ENCODE measurements at regions not wholly inside any gene's neighbourhood (a gene's known extent, or its start where the extent isn't known, plus 50 kb on each side); places are given as distances from the start of the nearest gene placed in this dataset.

DNA sequence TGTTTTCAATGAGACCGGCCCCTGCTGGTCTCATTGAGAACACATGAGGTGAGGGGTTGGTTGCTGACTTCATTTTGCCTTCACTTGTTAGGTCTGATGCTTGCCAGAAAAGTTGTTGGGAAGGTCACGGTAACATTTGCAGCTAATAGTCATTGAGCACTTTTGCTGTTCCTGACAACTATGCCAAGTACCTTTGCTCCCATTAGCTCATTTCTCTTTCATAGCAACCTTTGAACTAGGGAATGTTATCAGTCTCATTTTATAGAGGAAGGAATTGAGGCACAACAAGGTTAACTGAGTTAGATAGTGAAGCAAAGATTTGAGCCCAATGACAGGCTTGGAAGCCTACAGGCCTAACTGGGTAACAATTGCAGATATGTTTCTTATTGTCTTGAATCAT is 195.4 kb upstream of the LARGE1 start (continued):
- no peak for TF ChIP-seq SOX15 (CRISPR knock-in tag; IDR thresholded peaks at IDR 0.05)

DNA sequence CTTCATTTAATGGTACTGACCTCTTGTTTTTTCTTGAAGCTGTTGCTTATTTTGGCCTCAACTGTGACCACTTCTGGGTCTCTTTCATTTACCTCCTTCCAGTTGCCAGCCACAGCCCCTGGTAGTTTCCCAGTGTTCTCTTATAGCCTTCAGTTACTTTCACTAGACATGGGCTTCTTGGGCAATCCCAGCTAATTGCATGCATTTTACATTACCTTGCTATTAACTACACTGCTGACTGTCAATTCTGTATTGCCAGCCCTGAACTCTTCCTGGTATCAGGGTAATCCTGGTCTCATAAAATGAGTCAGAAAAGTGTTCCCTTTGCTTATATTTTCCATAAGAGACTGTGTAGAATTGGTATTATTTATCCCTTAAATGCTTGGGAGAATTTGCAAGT is 195.8 kb upstream of the LARGE1 start:
- TF ChIP-seq, protein P1, sequence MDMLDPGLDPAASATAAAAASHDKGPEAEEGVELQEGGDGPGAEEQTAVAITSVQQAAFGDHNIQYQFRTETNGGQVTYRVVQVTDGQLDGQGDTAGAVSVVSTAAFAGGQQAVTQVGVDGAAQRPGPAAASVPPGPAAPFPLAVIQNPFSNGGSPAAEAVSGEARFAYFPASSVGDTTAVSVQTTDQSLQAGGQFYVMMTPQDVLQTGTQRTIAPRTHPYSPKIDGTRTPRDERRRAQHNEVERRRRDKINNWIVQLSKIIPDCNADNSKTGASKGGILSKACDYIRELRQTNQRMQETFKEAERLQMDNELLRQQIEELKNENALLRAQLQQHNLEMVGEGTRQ (CRISPR knock-in tag; IDR thresholded peaks at IDR 0.05), result no peak
- no peak for TF ChIP-seq ATF2 (CRISPR knock-in tag; IDR thresholded peaks at IDR 0.05; ENCODE audit: borderline replicate concordance, low read depth)
- TF ChIP-seq IRF2 (CRISPR knock-in tag; IDR thresholded peaks at IDR 0.05; ENCODE audit: borderline replicate concordance, low read depth), result no peak
- TF ChIP-seq ZBTB43 (CRISPR knock-in tag; IDR thresholded peaks at IDR 0.05), result no peak
- TF ChIP-seq ESRRA (CRISPR knock-in tag; IDR thresholded peaks at IDR 0.05; ENCODE audit: borderline replicate concordance), result no peak
- TF ChIP-seq ZNF425 (CRISPR knock-in tag; conservative IDR thresholded peaks at IDR 0.05), result no peak
- TF ChIP-seq PREB (CRISPR knock-in tag; IDR thresholded peaks at IDR 0.05; ENCODE audit: borderline replicate concordance), result no peak
- no peak for TF ChIP-seq TEAD4 (CRISPR knock-in tag; IDR thresholded peaks at IDR 0.05)
- no peak for TF ChIP-seq ZNF532 (CRISPR knock-in tag; IDR thresholded peaks at IDR 0.05; ENCODE audit: borderline replicate concordance)
- ChIA-PET POLR2A (no interaction called here), CTCF (interaction anchor here (0.7 kb wide), 1 partner anchor 10 kb away, joined by 3 read pairs; no protein-coding TSS in a partner anchor)
- no peak overlapping the region for H3K27ac Mint-ChIP-seq
- peaks cover 10% of the 10 kb centered on the region for H3K9me3 Mint-ChIP-seq
- peaks cover 3% of the 10 kb centered on the region for H3K4me1 Mint-ChIP-seq
- peaks cover 4% of the 10 kb centered on the region; the same call in 1 of the 2 replicates for H3K36me3 Mint-ChIP-seq
- no peak for DNase-seq (ENCODE audit: low spot score)
- no peak overlapping the region for H3K4me3 Mint-ChIP-seq
- no peaks in the 10 kb centered on the region for H3K27me3 Mint-ChIP-seq (ENCODE audit: low read depth)
- no peak for ATAC-seq

GRCh38 chr22:34122042-34122441 is 201.8 kb upstream of the LARGE1 start:
- no peaks in the 10 kb centered on the region for H3K4me1 Mint-ChIP-seq
- peaks cover 10% of the 10 kb centered on the region for H3K9me3 Mint-ChIP-seq
- H3K4me3 Mint-ChIP-seq, result no peak overlapping the region
- 0 out of 2 replicates have a peak, but pooled peaks cover 2% of the 10 kb centered on the region for H3K27me3 Mint-ChIP-seq (ENCODE audit: low read depth)
- no peak overlapping the region for H3K27ac Mint-ChIP-seq
- ATAC-seq (no peak), DNase-seq (ENCODE audit: low spot score) (no peak)
- ChIA-PET POLR2A (no interaction called here), CTCF (interaction anchor here (1.6 kb wide), 1 partner anchor 16 kb away, joined by 5 read pairs; no protein-coding TSS in a partner anchor)
- peaks cover 4% of the 10 kb centered on the region; the same call in 1 of the 2 replicates for H3K36me3 Mint-ChIP-seq
- TF ChIP-seq NFYB (CRISPR knock-in tag; conservative IDR thresholded peaks at IDR 0.05; ENCODE audit: low read depth) (no peak), ZNF263 (CRISPR knock-in tag; IDR thresholded peaks at IDR 0.05; ENCODE audit: low read depth) (no peak), ZNF232 (CRISPR knock-in tag; IDR thresholded peaks at IDR 0.05) (no peak), ZSCAN18 (CRISPR knock-in tag; IDR thresholded peaks at IDR 0.05) (no peak), MYBL2 (CRISPR knock-in tag; IDR thresholded peaks at IDR 0.05) (no peak), ZBTB43 (CRISPR knock-in tag; IDR thresholded peaks at IDR 0.05) (no peak), NR3C1 (CRISPR knock-in tag; conservative IDR thresholded peaks at IDR 0.05; ENCODE audit: low read depth) (no peak)

Measured in WTC11 (cell line).